ENCODE measurements at regions not wholly inside any gene's neighbourhood (a gene's known extent, or its start where the extent isn't known, plus 50 kb on each side); places are given as distances from the start of the nearest gene placed in this dataset.

DNA sequence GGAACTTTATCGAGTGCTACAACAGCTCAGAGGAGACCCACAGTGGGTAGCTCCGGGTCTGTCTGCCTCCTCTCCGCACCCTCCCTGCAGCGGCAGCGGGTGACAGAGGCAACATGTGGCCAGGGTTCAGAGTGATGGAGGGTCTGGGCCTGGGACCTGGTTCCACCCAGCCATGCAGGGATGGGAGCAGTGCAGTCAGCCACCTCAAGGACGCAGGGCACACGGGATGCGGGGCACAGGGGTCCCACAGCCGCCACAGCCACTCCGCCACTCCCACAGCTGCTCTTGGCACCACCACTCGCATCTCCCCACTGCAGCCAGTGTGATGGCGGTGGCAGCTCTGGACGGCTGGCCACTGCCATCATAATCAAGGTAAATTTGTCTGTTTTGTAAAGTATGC, 892.9 kb downstream of the OLFM4 start:
- TF ChIP-seq EZH2 (IDR thresholded peaks at IDR 0.05; ENCODE audit: low read length): no peak
- TF ChIP-seq, protein P1, sequence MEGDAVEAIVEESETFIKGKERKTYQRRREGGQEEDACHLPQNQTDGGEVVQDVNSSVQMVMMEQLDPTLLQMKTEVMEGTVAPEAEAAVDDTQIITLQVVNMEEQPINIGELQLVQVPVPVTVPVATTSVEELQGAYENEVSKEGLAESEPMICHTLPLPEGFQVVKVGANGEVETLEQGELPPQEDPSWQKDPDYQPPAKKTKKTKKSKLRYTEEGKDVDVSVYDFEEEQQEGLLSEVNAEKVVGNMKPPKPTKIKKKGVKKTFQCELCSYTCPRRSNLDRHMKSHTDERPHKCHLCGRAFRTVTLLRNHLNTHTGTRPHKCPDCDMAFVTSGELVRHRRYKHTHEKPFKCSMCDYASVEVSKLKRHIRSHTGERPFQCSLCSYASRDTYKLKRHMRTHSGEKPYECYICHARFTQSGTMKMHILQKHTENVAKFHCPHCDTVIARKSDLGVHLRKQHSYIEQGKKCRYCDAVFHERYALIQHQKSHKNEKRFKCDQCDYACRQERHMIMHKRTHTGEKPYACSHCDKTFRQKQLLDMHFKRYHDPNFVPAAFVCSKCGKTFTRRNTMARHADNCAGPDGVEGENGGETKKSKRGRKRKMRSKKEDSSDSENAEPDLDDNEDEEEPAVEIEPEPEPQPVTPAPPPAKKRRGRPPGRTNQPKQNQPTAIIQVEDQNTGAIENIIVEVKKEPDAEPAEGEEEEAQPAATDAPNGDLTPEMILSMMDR (optimal IDR thresholded peaks at IDR 0.05 in 1 of 3, IDR thresholded peaks at IDR 0.05 in 1 of 3, conservative IDR thresholded peaks at IDR 0.05 in 1 of 3; ENCODE audit: extremely low read depth in 1 of 3, insufficient read depth in 2 of 3, low read length in 3 of 3): no peak
